GM18502 (cell line): ENCODE measurements at regions not wholly inside any gene's neighbourhood (a gene's known extent, or its start where the extent isn't known, plus 50 kb on each side); places are given as distances from the start of the nearest gene placed in this dataset.
"Not testable (repeated sequence)": the region's sequence is repeated elsewhere in the genome, so short reads cannot be mapped to it uniquely, and the experiment has no call there.

ENCODE experiments used
- ATAC-seq: cut with Tn5 transposase; IDR thresholded peaks from one replicate; pipeline ENCODE4 v1.9.1; 2021; ENCODE audit warnings: mild to moderate bottlenecking; ENCODE audit not compliant: unreplicated experiment, poor library complexity

GRCh38 chr5:126099077-126099476, 324.1 kb upstream of the GRAMD2B start:
- ATAC-seq, result no peak

- ATAC-seq, result no peak
Measured at GRCh38 chr5:126100767-126101166, 322.4 kb upstream of the GRAMD2B start.

- ATAC-seq, result no peak
Measured at GRCh38 chr5:126101901-126102300, 321.3 kb upstream of the GRAMD2B start.

- no peak for ATAC-seq
Measured at GRCh38 chr5:126103050-126103449, 320.2 kb upstream of the GRAMD2B start.

GRCh38 chr5:126103868-126104267, 319.3 kb upstream of the GRAMD2B start:
- no peak for ATAC-seq

- no peak for ATAC-seq
Measured at GRCh38 chr5:126104341-126104740, 318.9 kb upstream of the GRAMD2B start.

GRCh38 chr5:126104951-126105350, 318.3 kb upstream of the GRAMD2B start:
- no peak for ATAC-seq

- no peak for ATAC-seq
Measured at GRCh38 chr5:126106029-126106428, 317.2 kb upstream of the GRAMD2B start.

- no peak for ATAC-seq
Measured at GRCh38 chr5:126107381-126107780, 315.8 kb upstream of the GRAMD2B start.

- no peak for ATAC-seq
Measured at GRCh38 chr5:126108470-126108869, 314.7 kb upstream of the GRAMD2B start.

GRCh38 chr5:126115059-126115629, 308.1 kb upstream of the GRAMD2B start:
- no peak for ATAC-seq

- ATAC-seq, result no peak
Measured at GRCh38 chr5:126117044-126117443, 306.2 kb upstream of the GRAMD2B start.

- ATAC-seq, result no peak
Measured at GRCh38 chr5:126119887-126120442, 303.2 kb upstream of the GRAMD2B start.

GRCh38 chr5:126120939-126121338, 302.3 kb upstream of the GRAMD2B start:
- ATAC-seq, result no peak

GRCh38 chr5:126122942-126123341, 300.3 kb upstream of the GRAMD2B start:
- no peak for ATAC-seq

GRCh38 chr5:126124706-126125345, 298.4 kb upstream of the GRAMD2B start:
- ATAC-seq, result peak; percentile 47

- ATAC-seq, result no peak
Measured at GRCh38 chr5:126125407-126125806, 297.8 kb upstream of the GRAMD2B start.

GRCh38 chr5:126126574-126126973, 296.6 kb upstream of the GRAMD2B start:
- no peak for ATAC-seq

- not testable (repeated sequence) for ATAC-seq
Measured at GRCh38 chr5:126127371-126127770, 295.8 kb upstream of the GRAMD2B start.

GRCh38 chr5:126129431-126129830, 293.8 kb upstream of the GRAMD2B start:
- no peak for ATAC-seq

GRCh38 chr5:126133424-126133823, 289.8 kb upstream of the GRAMD2B start:
- no peak for ATAC-seq

GRCh38 chr5:126137891-126138280, 285.3 kb upstream of the GRAMD2B start:
- ATAC-seq, result no peak
